SK-N-DZ (cell line): ENCODE measurements at regions not wholly inside any gene's neighbourhood (a gene's known extent, or its start where the extent isn't known, plus 50 kb on each side); places are given as distances from the start of the nearest gene placed in this dataset.

Experiments used
- DNase-seq: peaks from one replicate; pipeline ENCODE4 v3.0.0-alpha.2; 2015; ENCODE audit warnings: low spot score

DNA sequence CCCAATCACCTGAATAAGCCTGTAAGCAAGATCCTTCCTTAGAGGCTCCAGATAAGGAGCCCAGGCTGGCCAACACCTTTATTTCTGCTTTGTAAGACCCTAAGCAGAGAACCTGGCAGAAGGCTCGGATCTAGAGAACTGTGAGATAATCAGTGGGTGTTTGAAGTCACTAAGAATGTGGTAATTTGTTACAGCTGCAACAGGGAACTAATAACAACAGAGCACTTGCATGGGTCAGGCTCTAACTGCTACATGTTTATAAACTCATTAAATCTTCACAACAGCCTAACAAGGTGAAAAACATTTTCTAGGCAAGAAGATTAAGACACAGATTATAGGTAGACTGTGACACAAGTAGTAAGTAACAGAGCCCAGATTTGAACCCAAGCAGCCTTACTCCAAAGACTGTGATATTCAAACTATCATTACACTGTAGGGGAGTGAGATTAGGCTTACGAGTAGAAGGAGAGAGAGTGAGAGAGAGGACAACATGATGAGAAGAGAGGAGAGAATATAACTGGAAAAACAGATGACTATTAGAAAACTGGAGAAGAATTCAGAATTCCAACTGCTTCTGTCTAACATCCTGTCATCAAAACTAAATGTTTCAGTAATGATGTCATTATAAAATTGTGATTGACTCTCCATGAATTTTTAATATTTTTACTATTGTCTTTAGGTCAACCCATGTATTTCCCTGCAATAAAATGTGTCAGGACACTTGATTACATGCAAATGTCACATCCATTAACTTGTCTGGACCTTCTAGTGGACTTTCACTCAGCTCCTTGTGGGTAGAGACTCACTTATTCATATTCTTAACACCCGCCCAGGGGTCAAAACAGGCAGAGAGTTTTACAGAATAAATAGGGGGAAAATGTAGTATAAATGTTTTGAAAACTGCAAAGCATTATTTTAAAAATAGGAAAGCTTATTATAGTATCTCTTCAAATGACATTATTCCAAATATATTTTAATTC, 290.9 kb upstream of the RGMB start:
- DNase-seq: no peak

DNA sequence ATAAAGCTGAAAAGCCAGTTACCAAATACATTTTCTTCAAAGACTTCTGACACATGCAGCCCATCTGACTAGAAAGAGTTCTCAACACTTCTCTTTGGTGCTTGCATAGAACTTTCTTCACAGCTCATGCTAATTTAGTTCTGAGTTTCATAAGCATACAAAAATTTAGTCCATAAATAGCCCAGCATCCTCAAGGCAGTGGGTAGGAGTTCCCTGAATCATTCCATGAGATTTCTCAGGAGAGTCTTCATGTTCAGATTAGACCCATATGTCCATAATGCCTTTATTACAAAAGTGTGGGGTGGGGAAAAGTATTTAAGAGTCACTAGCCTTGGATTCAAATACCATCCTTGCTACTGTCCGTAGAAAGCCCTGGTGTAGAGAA, 290.2 kb upstream of the RGMB start:
- DNase-seq: no peak

DNA sequence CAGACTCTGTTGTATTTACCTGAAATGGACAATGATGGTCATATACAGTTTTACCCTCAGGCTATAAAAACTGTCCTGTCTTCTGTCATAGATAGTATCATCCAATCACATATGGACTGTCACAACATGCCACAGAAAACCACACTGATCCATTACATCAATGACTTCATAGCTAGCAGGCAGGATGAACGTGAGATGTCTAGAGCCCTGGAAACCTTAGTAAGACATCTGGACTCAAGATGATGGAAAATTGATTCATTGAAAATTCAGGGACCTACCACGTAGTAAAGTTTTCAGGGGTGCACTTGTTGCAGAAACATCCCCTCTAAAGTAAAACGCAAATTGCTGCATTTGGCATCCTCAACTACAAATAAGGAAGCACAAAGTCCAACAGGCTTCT, 284.4 kb upstream of the RGMB start:
- DNase-seq: no peak

DNA sequence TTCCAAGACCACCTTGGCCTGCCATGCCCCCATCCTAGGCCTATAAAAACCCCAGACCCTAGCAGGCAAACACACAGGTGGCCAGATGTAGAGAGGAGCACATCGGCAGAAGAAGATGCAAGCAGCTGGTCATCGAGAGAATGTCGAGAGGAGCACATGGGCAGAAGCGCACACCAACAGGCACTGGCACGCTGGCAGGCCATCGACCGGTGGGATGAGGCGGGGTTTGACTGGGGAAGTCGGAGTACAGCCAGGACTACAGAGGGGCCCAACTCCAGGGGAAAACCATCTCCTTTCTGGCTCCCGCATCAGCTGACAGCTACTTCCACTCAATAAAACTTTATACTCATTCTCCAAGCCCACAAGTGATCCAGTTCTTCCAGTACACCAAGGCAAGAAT, 283.1 kb upstream of the RGMB start:
- no peak for DNase-seq

DNA sequence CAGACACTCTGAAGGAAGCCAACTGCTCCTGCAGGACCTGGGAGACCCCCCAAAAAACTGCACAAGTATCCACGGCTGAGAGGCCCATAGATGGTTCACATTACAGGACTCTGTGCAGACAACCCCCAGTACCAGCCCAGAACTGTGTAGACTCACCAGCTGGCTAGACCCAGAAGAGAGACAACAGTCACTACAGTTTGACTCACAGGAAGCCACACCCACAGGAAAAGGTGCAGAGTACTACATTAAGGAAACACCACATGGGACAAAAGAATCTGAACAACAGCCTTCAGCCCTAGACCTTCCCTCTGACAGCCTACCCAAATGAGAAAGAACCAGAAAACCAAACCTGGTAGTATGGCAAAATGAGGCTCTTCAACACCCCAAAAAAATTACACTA, 281.2 kb upstream of the RGMB start:
- DNase-seq: no peak

DNA sequence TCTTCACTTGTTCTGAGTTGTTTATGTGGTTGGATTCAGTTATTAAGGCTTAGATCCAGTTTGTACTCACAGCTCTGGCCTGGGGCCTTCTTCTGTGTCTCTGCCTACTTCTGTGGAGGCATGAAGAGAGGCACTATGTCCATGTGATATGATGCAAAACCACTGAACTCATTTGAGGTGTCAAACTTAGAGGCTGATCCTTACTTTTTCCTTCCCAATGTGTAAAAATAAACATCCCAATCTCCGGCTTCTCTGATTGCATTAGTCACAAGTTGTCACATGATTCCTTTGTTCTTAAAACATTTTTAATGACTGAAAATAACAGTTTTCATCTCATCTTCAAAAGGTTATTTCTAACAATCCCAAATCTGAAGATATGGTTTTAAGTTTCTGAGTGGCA, 276.0 kb upstream of the RGMB start:
- DNase-seq: no peak

DNA sequence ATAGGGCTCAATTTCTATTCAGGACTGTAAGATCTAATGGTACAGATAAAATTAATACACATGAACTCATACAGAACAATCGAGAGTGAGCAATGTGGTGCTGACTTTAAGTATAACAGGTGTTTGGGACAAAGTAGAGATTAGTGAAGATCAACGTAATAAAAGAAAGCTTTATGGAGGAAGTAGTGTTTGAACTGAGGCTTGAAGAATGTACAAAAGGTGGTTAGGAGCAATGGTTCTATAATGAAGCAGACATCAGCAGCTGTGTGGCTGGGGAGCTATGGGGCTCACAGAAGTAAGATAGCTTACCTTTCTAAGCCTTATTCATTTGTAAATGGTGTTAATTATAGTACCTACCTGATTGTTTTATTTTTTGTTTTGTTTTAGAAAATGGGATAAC, 275.4 kb upstream of the RGMB start:
- DNase-seq: no peak

DNA sequence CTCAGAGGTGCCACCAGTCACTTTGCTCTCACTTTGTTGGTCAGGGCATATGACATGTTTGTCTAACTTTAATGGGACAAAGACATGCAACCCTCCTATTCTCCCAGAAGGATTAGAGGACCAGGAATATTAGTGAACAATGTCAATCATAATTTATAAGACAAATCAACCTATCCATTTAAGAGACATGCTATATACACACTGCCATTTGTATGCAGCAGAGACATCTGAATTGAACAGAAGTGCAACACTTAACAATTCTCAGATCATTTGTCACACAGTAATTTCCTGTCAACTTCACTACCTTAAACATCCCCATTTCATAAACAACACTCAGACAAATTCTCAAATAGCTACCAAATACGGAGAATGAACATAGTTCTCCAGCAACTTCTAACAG, 273.6 kb upstream of the RGMB start:
- DNase-seq: no peak

DNA sequence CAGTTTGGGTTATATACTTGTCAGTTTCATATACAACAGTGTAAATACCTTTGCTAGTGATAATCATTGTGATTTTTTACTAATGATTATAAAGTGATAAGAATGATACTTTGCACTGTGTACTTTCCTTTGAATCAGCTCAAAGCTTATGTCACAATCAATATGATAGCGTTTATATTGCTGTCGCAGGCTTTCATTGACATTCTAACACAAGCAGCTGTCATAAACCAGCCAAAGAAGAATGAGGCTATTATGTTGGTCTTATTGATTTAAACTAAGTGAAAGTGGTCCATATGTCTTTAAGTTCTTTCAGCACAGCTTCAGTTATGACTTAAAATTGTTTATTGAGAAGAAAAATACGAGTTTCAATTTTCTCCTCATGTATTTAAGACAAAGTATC, 272.7 kb upstream of the RGMB start:
- no peak for DNase-seq

DNA sequence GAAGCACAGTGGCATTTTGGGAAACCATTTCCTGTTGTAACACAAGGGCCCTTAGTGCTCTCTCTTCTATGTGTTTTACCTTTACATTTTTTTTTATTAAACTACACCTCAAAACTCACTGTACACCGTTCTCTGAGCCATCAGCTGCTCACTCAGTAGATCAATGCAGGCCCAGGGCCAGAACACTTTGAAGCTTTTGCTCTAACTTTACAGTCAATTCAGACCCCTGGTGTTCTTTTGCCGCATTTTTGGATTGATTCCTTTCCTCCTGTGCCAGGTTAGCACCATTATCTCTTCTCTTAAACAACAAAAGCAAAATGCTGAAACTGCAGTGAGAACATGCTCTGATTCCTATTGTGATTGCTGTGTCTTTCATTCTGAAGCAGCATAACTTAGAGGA, 269.8 kb upstream of the RGMB start:
- no peak for DNase-seq

DNA sequence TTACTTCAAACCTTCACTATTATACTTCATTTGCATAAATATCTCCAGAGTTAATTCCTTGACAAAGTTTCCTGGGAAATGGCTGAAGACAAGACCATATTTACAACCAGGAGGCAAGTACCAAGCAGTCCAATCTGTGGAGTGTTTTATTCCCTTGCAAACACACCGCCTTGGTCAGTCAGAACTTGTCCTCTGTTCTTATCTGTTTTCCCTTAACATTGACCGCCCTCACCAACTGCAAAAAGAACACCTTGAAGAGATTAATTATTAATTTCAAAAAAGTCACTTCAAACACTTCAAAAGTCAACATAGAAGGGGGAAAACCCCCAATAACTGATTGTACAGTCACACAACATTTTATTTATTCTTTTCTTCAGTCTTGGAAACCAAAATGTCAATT, 269.0 kb upstream of the RGMB start:
- DNase-seq: no peak

DNA sequence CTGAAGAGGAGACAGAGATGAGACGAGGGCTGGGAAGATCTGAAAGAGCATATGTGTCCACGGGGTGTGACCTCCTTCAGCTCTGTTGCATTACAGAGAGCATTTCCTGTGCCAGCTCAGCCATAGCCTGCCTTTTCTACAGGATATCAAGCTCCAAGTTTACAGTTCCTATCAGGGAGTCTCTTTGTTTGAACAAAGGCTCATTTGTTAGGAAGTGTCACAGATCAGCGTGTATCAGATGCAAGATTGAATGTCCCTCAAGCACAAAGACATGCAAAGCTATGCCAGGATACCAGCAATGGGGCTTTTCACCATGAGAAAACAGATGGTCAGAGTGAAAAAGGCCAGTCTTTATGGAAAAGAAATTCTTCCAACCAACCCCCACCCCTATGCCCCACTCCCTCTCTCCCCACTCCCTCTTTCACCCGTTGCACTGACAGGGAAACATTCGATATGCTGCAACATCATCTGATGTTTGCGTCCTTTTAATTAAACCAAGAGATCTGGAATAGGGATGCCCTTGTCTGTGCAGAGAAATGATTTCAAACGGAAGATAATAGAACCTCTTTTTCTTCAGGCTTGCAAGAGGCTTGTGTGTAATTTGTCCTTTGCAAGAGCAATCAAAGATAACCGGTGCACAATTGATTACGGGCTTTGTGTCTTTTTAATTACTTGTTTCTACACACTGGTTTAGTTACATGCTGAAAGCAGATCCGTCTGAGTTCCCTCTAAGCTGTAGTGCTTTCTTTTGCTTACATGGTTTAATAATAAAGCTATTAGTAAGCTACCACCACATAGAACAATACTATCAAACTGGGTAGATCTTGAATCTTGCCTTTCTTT, 263.1 kb upstream of the RGMB start:
- DNase-seq: peak; percentile 15

DNA sequence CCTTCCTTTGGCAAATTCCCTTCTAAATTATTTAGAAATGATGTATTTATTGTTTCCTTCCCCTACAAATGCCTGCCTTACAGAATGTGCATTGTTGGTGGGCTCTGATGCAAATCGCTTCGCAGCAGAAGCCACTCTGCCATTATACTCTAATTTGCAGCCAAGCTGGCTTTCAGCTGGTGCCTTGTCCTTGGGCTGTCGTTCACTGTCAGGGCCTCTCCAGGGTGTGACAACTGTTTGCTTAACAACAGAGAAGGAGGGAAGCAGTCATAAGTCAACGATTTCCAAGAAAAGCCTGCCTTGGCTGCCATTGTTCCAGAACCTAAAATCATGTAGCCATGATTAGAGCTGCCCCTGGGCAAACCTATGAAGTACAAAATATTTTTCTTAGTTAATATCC, 260.1 kb upstream of the RGMB start:
- no peak for DNase-seq

DNA sequence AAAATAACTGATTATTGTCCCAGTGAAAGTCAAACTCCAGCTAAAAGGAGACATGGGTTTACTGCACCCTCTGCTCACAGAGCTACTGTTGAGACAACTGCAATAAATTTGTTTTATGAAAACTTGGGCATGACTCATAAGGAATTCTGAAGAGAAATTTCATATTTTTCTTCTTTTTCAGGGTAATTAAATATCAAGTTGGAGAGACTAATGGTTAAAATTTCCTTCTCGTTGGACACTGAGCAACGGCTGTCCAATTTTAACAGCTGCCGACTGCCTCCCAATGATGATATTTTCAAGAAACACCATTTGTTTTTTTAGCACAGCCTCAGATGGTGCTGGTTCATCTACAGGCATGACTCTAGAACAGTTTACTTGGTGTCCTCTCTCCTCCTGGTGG, 259.2 kb upstream of the RGMB start:
- DNase-seq: no peak

DNA sequence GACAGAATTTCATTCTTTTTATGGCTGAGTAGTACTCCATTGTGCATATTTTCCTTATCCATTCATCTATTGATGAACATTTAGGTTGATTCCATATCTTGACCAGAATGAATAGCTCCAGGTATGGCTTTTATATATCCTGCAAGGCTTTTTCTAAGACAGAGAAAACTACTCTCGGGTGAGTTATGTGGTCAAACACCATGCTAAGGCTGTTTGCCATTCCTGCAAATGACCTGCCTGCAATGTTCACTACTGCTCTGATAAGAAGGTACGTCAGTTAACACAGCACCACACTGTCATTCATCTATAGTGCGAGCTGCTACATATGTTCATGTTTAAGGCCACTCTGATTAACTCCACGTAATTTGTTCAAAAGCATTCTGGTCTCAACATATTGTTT, 256.8 kb upstream of the RGMB start:
- no peak for DNase-seq

DNA sequence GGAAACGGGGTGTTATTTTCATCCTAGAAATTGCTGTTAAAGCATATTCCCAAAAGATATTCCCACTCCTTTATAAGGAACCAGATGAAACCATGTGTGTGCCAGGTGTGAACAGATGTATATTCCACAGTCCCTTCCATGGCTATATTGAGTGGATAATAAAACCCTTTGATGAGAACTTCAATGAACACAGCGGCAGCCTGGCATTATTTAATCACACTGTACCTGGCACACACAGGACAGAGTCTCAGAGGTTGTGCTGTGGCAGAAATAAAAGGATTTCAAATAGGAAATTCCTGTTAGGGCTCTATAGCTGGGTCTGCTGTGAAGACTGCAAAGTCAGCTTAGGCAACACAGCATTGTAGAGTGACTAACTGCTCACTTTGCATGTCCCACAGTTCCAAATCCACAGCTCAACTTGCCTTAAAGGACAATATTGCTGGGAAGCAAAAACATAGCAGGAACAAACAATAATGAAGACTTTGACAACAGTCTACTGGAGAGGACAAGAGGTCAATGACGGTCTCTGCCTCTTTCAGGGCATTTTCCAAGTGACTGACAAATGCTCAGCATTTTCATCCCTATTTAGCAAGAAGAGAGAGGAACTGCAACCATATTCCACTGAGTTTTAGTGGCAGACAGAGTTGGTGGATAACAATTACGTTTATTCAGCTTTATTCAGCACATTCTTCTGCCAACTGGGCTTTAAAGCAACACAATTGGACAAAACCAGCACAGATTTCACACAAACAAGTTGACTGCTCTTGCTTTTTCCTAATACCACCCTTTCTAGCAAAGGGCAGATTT, 255.7 kb upstream of the RGMB start:
- DNase-seq: no peak

DNA sequence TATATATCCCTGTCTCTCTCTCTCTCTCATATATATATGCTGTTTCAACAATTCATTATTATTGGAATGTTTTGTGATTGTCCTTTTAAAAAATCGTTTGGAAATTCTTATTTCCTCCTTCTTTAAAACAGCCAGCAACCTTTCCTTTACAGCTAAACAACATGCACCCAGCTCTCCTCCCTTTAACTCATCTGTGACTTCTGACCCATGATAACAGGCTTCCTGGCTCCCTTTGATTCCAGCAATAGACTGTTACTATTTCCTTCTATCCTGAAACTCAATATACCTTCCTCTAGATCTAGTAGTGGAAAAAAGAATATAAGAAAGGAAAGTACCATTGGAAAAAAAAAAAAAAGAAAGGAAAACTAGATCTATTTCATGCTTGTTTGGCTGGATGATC, 254.7 kb upstream of the RGMB start:
- no peak for DNase-seq

DNA sequence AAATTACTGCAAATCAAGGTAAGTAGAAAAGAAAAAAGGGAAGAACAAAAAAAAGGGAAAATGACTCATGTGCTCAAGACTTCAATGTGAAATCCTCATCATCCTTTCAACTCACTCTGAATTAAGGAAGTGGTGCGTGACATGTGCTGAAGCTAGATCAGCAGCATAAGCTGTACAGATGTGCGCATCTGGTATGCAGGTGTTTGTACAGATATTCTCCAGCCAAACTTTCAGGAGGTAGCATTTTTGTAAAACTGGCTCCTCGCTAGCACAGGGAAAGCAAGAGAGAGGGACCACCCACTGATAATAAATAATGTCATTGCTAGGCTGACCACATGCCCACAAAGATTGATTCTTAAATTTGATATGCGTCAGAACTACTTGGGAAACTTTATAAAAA, 253.9 kb upstream of the RGMB start:
- DNase-seq: no peak

DNA sequence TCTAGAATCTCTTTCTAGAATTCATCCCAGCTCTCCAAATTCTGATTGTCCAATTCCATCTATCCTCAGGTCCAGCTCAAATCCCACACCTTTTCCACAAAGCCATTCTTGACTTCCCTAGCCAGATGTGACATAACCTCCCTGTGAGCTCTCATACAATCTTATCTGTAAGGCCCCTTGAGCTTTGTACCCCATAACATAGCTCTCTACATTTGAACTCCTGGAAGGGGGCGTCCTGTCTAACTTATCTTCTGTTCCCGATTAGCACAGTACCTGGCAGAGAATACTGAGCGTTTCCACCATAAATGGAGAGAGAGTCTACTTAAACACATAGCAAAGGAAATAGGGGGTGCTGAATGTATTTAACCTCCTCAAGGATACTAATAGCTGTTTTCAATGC, 251.6 kb upstream of the RGMB start:
- no peak for DNase-seq

DNA sequence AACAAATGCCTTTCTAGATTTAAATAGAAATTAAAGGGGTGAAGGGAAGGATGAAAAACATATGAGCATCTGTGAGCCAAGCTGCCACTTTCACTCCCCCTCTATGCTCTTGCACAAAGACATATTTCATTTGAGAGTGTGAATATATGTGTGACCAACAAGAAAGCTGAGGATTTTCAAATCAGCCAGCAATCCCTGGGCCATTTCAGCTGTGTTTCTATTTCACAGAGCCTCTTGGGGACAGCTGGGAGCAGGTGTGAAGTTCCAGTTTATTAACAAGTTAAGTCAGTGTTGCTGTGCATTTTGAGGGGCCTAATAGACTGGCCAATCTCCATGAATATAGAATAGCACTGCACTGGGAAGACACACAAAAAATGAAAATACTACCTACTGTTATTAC, 248.7 kb upstream of the RGMB start:
- DNase-seq: no peak

DNA sequence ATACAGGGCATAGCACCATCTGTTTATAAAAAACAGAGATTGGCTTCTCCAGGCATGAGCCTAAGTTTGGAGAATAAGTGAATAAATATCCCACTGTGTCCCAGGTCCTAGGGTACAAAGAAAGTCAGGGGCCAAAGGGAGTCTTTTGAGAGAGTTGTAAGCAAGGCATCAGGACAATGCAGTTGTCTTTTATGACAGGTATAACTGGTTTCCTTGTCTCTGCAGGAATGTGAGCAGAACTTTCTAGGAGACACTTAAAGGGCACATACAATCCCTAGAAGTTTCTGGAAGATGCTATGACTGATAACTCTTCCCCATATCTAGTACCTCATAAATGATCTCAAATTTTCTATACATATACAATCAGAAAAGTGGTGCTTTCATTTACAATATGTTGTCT, 245.6 kb upstream of the RGMB start:
- DNase-seq: no peak

DNA sequence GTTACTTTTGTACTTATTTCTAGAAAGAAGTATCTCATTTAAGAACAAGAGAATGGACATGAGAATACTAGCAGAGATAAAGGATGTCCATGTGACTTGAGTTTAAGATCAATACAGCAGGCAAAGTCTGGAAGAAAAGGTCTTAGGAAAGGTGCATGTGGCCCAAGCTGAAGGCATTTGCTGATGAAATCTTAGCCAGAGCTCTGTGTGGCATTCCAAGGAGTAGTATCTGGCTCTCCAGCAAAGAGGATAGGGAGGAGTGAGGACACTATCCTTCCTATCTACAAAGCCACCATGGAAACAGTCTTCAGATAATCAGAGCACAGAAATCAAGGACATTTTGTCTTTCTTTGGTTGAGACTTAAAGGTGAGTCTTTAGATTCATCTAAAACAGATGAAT, 244.1 kb upstream of the RGMB start:
- no peak for DNase-seq
